HepG2 (cell line): ENCODE measurements at regions not wholly inside any gene's neighbourhood (a gene's known extent, or its start where the extent isn't known, plus 50 kb on each side); places are given as distances from the start of the nearest gene placed in this dataset.

ENCODE experiments used
- ATAC-seq: fragments of 200-7000 bp; cut with Tn5 transposase; 3 replicates; pipeline ENCODE4 v1.9.1; 2020; ENCODE audit warnings: mild to moderate bottlenecking, moderate library complexity
- BruUV-seq: library from RNA; stranded (reverse); fragments of 400-500 nt; replicated peaks from 2 replicates; lab custom pipeline; 2021; lab: Mats Ljungman, UMichigan
- CTCF ChIA-PET: fragments of 300-600 bp; formaldehyde crosslinking; extraction: SDS; loops from one replicate; lab custom pipeline; 2021; ENCODE audit warnings: low total read pairs, inconsistent platforms, low intra/inter-chr PET ratio; lab: Yijun Ruan, JAX
- POLR2A ChIA-PET: fragments of 350-600 bp; sonication (Branson Sonifier 250); formaldehyde crosslinking; loops from one replicate; lab custom pipeline; 2020; ENCODE audit warnings: antibody characterized with exemption, inconsistent platforms; lab: Yijun Ruan, JAX
- DNase-seq: peaks from one replicate; pipeline ENCODE4 v3.0.0-alpha.2; 2015; ENCODE audit warnings: low spot score
- FAIRE-seq: peaks from 3 replicates; lab custom pipeline; 2011; peaks lifted over from hg19 to GRCh38; lab: Jason Lieb, UNC
- H2AFZ ChIP-seq: one replicate; pipeline ENCODE4 v1.6.1; 2011; ENCODE audit warnings: low read length, inconsistent platforms
- H3K27ac ChIP-seq: fragments of 300-600 bp; 3 replicates; pipeline ENCODE4 v1.8.0; 2011; ENCODE audit warnings: mixed run types, mild to moderate bottlenecking, mixed read lengths, low read length, inconsistent platforms; ENCODE audit not compliant: insufficient read depth; ENCODE audit errors: extremely low read length
- H3K27me3 ChIP-seq, 2 experiments: fragments of 200-600 bp in 1 of 2; 2 replicates in 1 of 2; 3 replicates in 1 of 2; pipeline versions ENCODE4 v1.6.0 to v1.8.0; 2011; ENCODE audit warnings: low read length in 2 of 2, mild to moderate bottlenecking in 2 of 2, moderate library complexity in 2 of 2, inconsistent platforms in 1 of 2; ENCODE audit not compliant: insufficient read depth in 2 of 2, control insufficient read depth in 1 of 2
- H3K36me3 ChIP-seq, 2 experiments: fragments of 200-600 bp in 1 of 2; replicated peaks in 1 of 2; 2 replicates in 1 of 2; 3 replicates in 1 of 2; pipeline versions ENCODE4 v1.5.1 to v1.8.0; 2011; ENCODE audit warnings: low read length in 2 of 2, inconsistent platforms in 1 of 2; ENCODE audit not compliant: insufficient read depth in 2 of 2, control insufficient read depth in 1 of 2
- H3K4me1 ChIP-seq: 2 replicates; pipeline ENCODE4 v1.5.1; 2012; ENCODE audit warnings: low read length, inconsistent platforms; ENCODE audit not compliant: insufficient read depth
- H3K4me2 ChIP-seq: 2 replicates; pipeline ENCODE4 v1.6.0; 2011; ENCODE audit warnings: low read depth, low read length, inconsistent platforms
- H3K4me3 ChIP-seq, 3 experiments: fragments of 200-600 bp in 1 of 3; sonication (generic), shearing (Covaris generic) in 1 of 3; replicated peaks in 1 of 3; 2 replicates each; pipeline ENCODE4 v1.5.1; 2011 to 2016; ENCODE audit warnings: low read length in 3 of 3, inconsistent platforms in 2 of 3, low read depth in 2 of 3, mild to moderate bottlenecking in 2 of 3, control low read depth in 1 of 3, mixed read lengths in 1 of 3; ENCODE audit not compliant: insufficient read depth in 1 of 3
- H3K79me2 ChIP-seq: one replicate; pipeline ENCODE4 v1.6.1; 2011; ENCODE audit warnings: low read length, inconsistent platforms; ENCODE audit not compliant: insufficient read depth
- H3K9ac ChIP-seq: 2 replicates; pipeline ENCODE4 v1.6.0; 2011; ENCODE audit warnings: mild to moderate bottlenecking, low read depth, low read length, inconsistent platforms; ENCODE audit not compliant: insufficient read depth
- H3K9me3 ChIP-seq: 2 replicates; pipeline ENCODE4 v1.5.1; 2012; ENCODE audit warnings: mild to moderate bottlenecking, low read length
- H4K20me1 ChIP-seq: 2 replicates; pipeline ENCODE4 v1.6.0; 2011; ENCODE audit warnings: inconsistent platforms, mild to moderate bottlenecking, low read length, moderate library complexity; ENCODE audit not compliant: insufficient read depth
- MTF2 ChIP-seq: sonication (generic); formaldehyde crosslinking; IDR thresholded peaks from 2 replicates; pipeline ENCODE4 v1.5.0; 2020; ENCODE audit warnings: missing genetic modification reagents, borderline replicate concordance
- NFIB ChIP-seq: sonication (generic); formaldehyde crosslinking; IDR thresholded peaks from 2 replicates; pipeline ENCODE4 v1.9.0; 2021; ENCODE audit warnings: missing genetic modification reagents, mild to moderate bottlenecking, borderline replicate concordance
- NFYB ChIP-seq: sonication (generic); formaldehyde crosslinking; IDR thresholded peaks from 2 replicates; pipeline ENCODE4 v1.4.0; 2020; ENCODE audit warnings: missing genetic modification reagents
- PITX1 ChIP-seq: sonication (generic); formaldehyde crosslinking; IDR thresholded peaks from 2 replicates; pipeline ENCODE4 v1.5.1; 2020; ENCODE audit warnings: mild to moderate bottlenecking, missing genetic modification reagents
- RAD21 ChIP-seq: fragments of 450-650 bp; formaldehyde crosslinking; IDR thresholded peaks from 2 replicates; pipeline ENCODE4 v1.5.0; 2020; ENCODE audit warnings: mild to moderate bottlenecking
- SNRNP70 ChIP-seq: fragments of 200-400 bp; formaldehyde crosslinking; IDR thresholded peaks from 2 replicates; pipeline ENCODE4 v1.6.1; 2017; ENCODE audit warnings: mild to moderate bottlenecking, low read depth, low read length, moderate library complexity
- ZFYVE20 ChIP-seq: sonication (generic); formaldehyde crosslinking; IDR thresholded peaks from 2 replicates; pipeline ENCODE4 v1.8.0; 2023; ENCODE audit warnings: low read depth, mild to moderate bottlenecking, moderate library complexity, missing genetic modification reagents, borderline replicate concordance
- ZNF318 ChIP-seq: sonication (generic); formaldehyde crosslinking; IDR thresholded peaks from 2 replicates; pipeline ENCODE4 v1.4.0; 2020; ENCODE audit warnings: mild to moderate bottlenecking, missing genetic modification reagents
- WGBS: methylation state at CpG from one replicate; pipeline ENCODE4 v1.1.6; 2017; ENCODE audit warnings: low lambda C conversion rate; 5-methylcytosine and 5-hydroxymethylcytosine counted together
- in situ Hi-C: cut with HindIII; loops from 2 replicates; pipeline ENCODE4 v1.10.0; 2017; ENCODE audit warnings: low pct_unique_long_range_greater_than_20kb; ENCODE audit not compliant: extremely low pct_ligation_motif_present
- intact Hi-C: fragments of 100-400 bp; cut with micrococcal nuclease; formaldehyde crosslinking; loops from one replicate; pipeline ENCODE4 v1.10.0; 2022; ENCODE audit not compliant: unreplicated experiment
- TF ChIP-seq, protein P1 (sequence below): IDR thresholded peaks from 2 replicates; pipeline ENCODE4 v1.6.1; 2016; ENCODE audit warnings: low read depth, control low read depth

GRCh38 chr5:91307048-91307447 lies 76.1 kb downstream of the ARRDC3 start (continued):
- TF ChIP-seq ZFYVE20 (CRISPR knock-in tag) (no peak), PITX1 (CRISPR knock-in tag) (no peak)

- Histone ChIP-seq H3K9me3 (no peaks in the 10 kb centered on the region), H3K79me2 (no peaks in the 10 kb centered on the region), H3K27ac (no peak overlapping the region), H3K9ac (no peak overlapping the region), H4K20me1 (no peaks in the 10 kb centered on the region), H3K4me2 (no peak overlapping the region), H3K4me3 (no peak overlapping the region), H2AFZ (no peak overlapping the region), H3K4me1 (peaks cover 2% of the 10 kb centered on the region; the same call in 1 of the 2 replicates), H3K36me3 (no peaks in the 10 kb centered on the region), H3K27me3 (no peaks in the 10 kb centered on the region)
- FAIRE-seq (no peak), DNase-seq (no peak), ATAC-seq (no peak)
- POLR2A ChIA-PET = no interaction called here
- in situ Hi-C loops (no loop called here), intact Hi-C loops (loop anchor here (5.0 kb wide), 1 partner anchor 646 kb away; no protein-coding TSS in a partner anchor)
- 94% methylated on average over 3 of the region's 3 CpGs for WGBS
- no TSS peak for BruUV-seq
- CTCF ChIA-PET = no interaction called here
- TF ChIP-seq ZNF318 (CRISPR knock-in tag) (no peak), SNRNP70 (no peak), NFIB (CRISPR knock-in tag) (no peak), MTF2 (CRISPR knock-in tag) (no peak), RAD21 (CRISPR knock-in tag) (no peak), NFYB (CRISPR knock-in tag) (no peak)
- TF ChIP-seq, protein P1, sequence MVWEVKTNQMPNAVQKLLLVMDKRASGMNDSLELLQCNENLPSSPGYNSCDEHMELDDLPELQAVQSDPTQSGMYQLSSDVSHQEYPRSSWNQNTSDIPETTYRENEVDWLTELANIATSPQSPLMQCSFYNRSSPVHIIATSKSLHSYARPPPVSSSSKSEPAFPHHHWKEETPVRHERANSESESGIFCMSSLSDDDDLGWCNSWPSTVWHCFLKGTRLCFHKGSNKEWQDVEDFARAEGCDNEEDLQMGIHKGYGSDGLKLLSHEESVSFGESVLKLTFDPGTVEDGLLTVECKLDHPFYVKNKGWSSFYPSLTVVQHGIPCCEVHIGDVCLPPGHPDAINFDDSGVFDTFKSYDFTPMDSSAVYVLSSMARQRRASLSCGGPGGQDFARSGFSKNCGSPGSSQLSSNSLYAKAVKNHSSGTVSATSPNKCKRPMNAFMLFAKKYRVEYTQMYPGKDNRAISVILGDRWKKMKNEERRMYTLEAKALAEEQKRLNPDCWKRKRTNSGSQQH (CRISPR knock-in tag) = no peak
Observed at GRCh38 chr5:91306497-91306896, 76.6 kb downstream of the ARRDC3 start.
